Mesendoderm (in vitro differentiated cells): ENCODE measurements at regions not wholly inside any gene's neighbourhood (a gene's known extent, or its start where the extent isn't known, plus 50 kb on each side); places are given as distances from the start of the nearest gene placed in this dataset.

ENCODE experiments used
- DNase-seq: peaks from one replicate; pipeline ENCODE4 v3.0.0; 2013
- H2AK5ac ChIP-seq: 2 replicates; pipeline ENCODE4 v1.6.1; 2013; ENCODE audit warnings: low read length, inconsistent platforms
- H2BK120ac ChIP-seq: 2 replicates; pipeline ENCODE4 v1.6.1; 2013; ENCODE audit warnings: low read depth, mild to moderate bottlenecking, low read length, moderate library complexity, mixed read lengths
- H2BK15ac ChIP-seq: replicated peaks from 2 replicates; pipeline ENCODE4 v1.6.1; 2013; ENCODE audit warnings: low read depth, mild to moderate bottlenecking, moderate library complexity
- H2BK5ac ChIP-seq: 2 replicates; pipeline ENCODE4 v1.6.1; 2013; ENCODE audit warnings: low read length, inconsistent platforms
- H3K18ac ChIP-seq: 2 replicates; pipeline ENCODE4 v1.6.1; 2013; ENCODE audit warnings: mild to moderate bottlenecking, low read length, mixed read lengths
- H3K23ac ChIP-seq: one replicate; pipeline ENCODE4 v1.6.1; 2013; ENCODE audit warnings: low read length
- H3K27ac ChIP-seq: 2 replicates; pipeline ENCODE4 v1.5.1; 2013; ENCODE audit warnings: low read depth, mild to moderate bottlenecking, inconsistent platforms, low read length, moderate library complexity
- H3K27me3 ChIP-seq: 2 replicates; pipeline ENCODE4 v1.6.1; 2013; ENCODE audit warnings: low read length, control low read depth, mild to moderate bottlenecking, inconsistent platforms; ENCODE audit not compliant: insufficient read depth, poor library complexity
- H3K36me3 ChIP-seq: 2 replicates; pipeline ENCODE4 v1.6.1; 2013; ENCODE audit warnings: low read length, inconsistent platforms; ENCODE audit not compliant: control insufficient read depth, insufficient read depth
- H3K4ac ChIP-seq: one replicate; pipeline ENCODE4 v1.6.1; 2013; ENCODE audit warnings: low read depth, mild to moderate bottlenecking, low read length, moderate library complexity
- H3K4me1 ChIP-seq: 2 replicates; pipeline ENCODE4 v1.6.1; 2013; ENCODE audit warnings: low read depth, low read length, inconsistent platforms; ENCODE audit not compliant: control insufficient read depth
- H3K4me2 ChIP-seq: 2 replicates; pipeline ENCODE4 v1.6.1; 2013; ENCODE audit warnings: low read length
- H3K4me3 ChIP-seq: 2 replicates; pipeline ENCODE4 v1.5.1; 2013; ENCODE audit warnings: mild to moderate bottlenecking, low read length
- H3K56ac ChIP-seq: one replicate; pipeline ENCODE4 v1.6.1; 2013; ENCODE audit warnings: low read length
- H3K79me1 ChIP-seq: 2 replicates; pipeline ENCODE4 v1.6.1; 2013; ENCODE audit warnings: low read length, inconsistent platforms
- H3K79me2 ChIP-seq: 2 replicates; pipeline ENCODE4 v1.6.1; 2013; ENCODE audit warnings: mild to moderate bottlenecking, low read length; ENCODE audit not compliant: control insufficient read depth, insufficient read depth
- H3K9ac ChIP-seq: 2 replicates; pipeline ENCODE4 v1.6.1; 2013; ENCODE audit warnings: low read length, inconsistent platforms
- H4K5ac ChIP-seq: one replicate; pipeline ENCODE4 v1.6.1; 2013; ENCODE audit warnings: low read length
- H4K8ac ChIP-seq: one replicate; pipeline ENCODE4 v1.6.1; 2013; ENCODE audit warnings: low read depth, mild to moderate bottlenecking, control low read depth, low read length, moderate library complexity
- WGBS: extraction: QIAGEN DNeasy Blood & Tissue Kit; methylation state at CpG from one replicate; pipeline ENCODE4 v1.1.7; 2013; ENCODE audit warnings: low lambda C conversion rate, missing lambda C conversion rate; ENCODE audit not compliant: insufficient coverage; ENCODE audit errors: extremely low coverage; 5-methylcytosine and 5-hydroxymethylcytosine counted together

DNA sequence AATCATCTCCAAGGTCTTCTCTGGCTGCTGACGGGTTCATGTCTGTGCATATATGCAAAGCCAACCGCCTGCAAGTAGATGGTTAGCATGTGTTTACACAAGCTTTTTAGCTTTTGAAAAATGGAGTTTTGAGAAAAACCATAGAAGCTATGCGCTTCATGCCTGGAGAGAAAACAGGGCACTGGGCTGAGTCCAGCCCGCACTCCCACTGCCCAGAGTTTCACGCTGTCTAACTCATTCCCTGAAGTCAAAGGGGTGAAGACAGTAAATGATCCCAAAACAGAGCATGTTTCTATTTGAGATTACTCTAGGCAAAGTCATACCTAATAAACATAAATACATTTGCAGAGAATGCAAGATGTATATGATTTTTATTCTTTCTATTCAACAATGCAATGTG, 278.8 kb downstream of the IRX2 start:
- H4K5ac ChIP-seq: no peak overlapping the region
- no peak for DNase-seq
- no CpG with 5 or more reads among the region's 5 CpGs for WGBS

DNA sequence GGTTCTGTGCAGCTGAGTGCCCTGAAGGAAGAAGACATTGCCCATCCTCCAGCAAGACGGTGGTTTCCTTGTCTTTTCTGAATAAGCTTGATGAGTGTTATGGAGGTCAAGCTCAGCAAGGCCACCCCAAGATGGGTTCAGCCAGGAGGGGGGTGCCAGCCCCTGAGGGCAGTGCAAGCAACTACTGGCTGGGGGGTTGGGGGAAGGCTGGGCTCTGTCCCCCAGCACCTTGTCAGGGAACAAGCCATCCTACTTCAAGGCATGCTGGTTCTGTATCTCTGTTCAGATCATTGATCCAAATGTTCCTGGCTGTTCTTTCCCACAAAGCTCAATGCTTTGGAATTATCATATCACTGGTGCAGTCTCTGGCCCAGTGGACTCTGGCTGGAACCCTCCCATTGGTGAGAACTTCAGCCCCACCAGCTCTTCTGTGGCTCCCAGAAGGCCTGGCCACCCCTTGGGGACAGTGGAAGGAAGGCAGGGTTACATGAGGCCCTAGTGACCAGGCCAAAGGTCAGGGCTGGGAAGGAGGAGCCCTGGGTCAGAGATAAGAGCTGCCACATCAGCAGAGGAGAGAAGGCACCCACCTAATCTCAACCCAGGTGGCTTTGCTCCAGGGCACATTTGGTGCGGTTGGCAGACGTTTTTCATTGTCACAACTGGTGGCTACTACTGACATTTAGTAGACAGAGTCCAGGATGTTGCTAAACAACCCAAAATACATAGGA, 280.2 kb downstream of the IRX2 start:
- no CpG with 5 or more reads among the region's 3 CpGs for WGBS
- no peak overlapping the region for H2BK15ac ChIP-seq
- H3K79me1 ChIP-seq: no peaks in the 10 kb centered on the region

More for the DNA sequence above, 278.8 kb downstream of the IRX2 start:
- Histone ChIP-seq H3K79me1 (no peaks in the 10 kb centered on the region), H3K27me3 (no peaks in the 10 kb centered on the region), H2BK15ac (no peak overlapping the region), H3K56ac (no peak overlapping the region), H3K4ac (no peak overlapping the region), H3K4me2 (no peak overlapping the region), H4K8ac (no peak overlapping the region), H2BK120ac (no peak overlapping the region), H3K4me1 (no peaks in the 10 kb centered on the region), H3K27ac (no peak overlapping the region), H3K18ac (no peak overlapping the region), H3K9ac (no peak overlapping the region), H2AK5ac (no peak overlapping the region), H3K23ac (no peak overlapping the region), H2BK5ac (no peak overlapping the region), H3K36me3 (no peaks in the 10 kb centered on the region), H3K4me3 (no peak overlapping the region), H3K79me2 (no peaks in the 10 kb centered on the region)

DNA sequence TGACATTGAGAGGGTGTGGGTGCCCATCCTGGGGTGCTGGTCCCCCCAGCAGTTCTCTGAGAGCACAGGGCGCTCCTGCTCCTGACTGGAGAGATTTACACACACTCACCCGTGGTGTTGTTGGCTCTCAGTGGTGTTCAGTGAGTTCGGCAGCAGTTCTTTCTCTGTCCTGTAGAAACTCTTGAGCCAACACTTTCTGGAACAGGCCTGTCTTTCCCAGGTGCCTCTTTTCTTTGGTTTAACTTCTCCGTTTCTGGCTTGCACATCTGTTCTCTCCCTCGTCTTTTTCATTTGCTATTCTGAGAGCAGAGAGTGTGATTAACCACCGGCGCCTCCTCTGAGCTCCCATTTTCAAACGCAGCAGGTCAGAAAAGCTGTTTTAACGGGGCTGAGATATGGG, 284.5 kb downstream of the IRX2 start:
- no peak overlapping the region for H3K4me3 ChIP-seq
- no peaks in the 10 kb centered on the region for H3K36me3 ChIP-seq
- no peak overlapping the region for H4K8ac ChIP-seq
- no CpG with 5 or more reads among the region's 9 CpGs for WGBS
- H3K27ac ChIP-seq: no peak overlapping the region
- H2BK15ac ChIP-seq: no peak overlapping the region
- H3K56ac ChIP-seq: no peak overlapping the region
- H3K18ac ChIP-seq: no peak overlapping the region
- no peak overlapping the region for H3K23ac ChIP-seq
- no peak for DNase-seq
- no peak overlapping the region for H2AK5ac ChIP-seq
- no peaks in the 10 kb centered on the region for H3K79me2 ChIP-seq
- no peaks in the 10 kb centered on the region for H3K4me1 ChIP-seq
- no peak overlapping the region for H3K4me2 ChIP-seq
- H4K5ac ChIP-seq: no peak overlapping the region
- H3K9ac ChIP-seq: no peak overlapping the region
- H2BK120ac ChIP-seq: no peak overlapping the region
- H3K27me3 ChIP-seq: no peaks in the 10 kb centered on the region
- no peaks in the 10 kb centered on the region for H3K79me1 ChIP-seq
- H2BK5ac ChIP-seq: no peak overlapping the region
- no peak overlapping the region for H3K4ac ChIP-seq

More for the DNA sequence above, 280.2 kb downstream of the IRX2 start:
- Histone ChIP-seq H3K4ac (no peak overlapping the region), H4K5ac (no peak overlapping the region), H3K4me3 (no peak overlapping the region), H3K79me2 (no peaks in the 10 kb centered on the region), H3K27ac (no peak overlapping the region), H3K36me3 (no peaks in the 10 kb centered on the region), H3K18ac (no peak overlapping the region), H2BK120ac (no peak overlapping the region), H3K23ac (no peak overlapping the region), H3K9ac (no peak overlapping the region), H2AK5ac (no peak overlapping the region), H3K4me2 (no peak overlapping the region), H2BK5ac (no peak overlapping the region), H4K8ac (no peak overlapping the region), H3K56ac (no peak overlapping the region), H3K4me1 (no peaks in the 10 kb centered on the region), H3K27me3 (no peaks in the 10 kb centered on the region)
- no peak for DNase-seq

DNA sequence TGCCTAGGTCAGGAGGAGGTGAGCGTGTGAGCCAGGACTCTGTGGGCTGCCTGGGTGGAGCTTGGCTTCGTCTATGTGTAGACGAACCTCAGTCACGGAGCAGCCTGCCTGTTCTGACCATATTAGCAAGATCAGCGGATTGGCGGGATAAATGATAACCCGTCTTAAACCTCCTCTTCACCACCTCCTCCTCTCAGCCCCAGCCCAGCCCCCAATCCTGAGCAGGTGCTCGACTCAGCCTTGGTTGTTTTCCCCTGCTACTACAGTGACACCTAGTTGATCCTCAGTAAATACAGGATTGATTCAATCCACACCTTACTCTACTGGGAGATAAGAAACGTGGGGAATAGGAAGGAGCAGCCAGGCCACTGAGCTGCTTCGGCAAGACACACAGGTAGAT, 286.1 kb downstream of the IRX2 start:
- no peak overlapping the region for H4K8ac ChIP-seq
- no peak overlapping the region for H2BK15ac ChIP-seq
- no peak overlapping the region for H2BK120ac ChIP-seq
- H3K56ac ChIP-seq: no peak overlapping the region
- no peak overlapping the region for H3K18ac ChIP-seq
- H3K36me3 ChIP-seq: no peaks in the 10 kb centered on the region
- H4K5ac ChIP-seq: no peak overlapping the region
- H3K27me3 ChIP-seq: no peaks in the 10 kb centered on the region
- H3K4me1 ChIP-seq: no peaks in the 10 kb centered on the region
- no peak overlapping the region for H3K23ac ChIP-seq
- no CpG with 5 or more reads among the region's 10 CpGs for WGBS
- H3K79me2 ChIP-seq: no peaks in the 10 kb centered on the region
- H2AK5ac ChIP-seq: no peak overlapping the region
- peak; percentile 39 for DNase-seq
- H3K4me3 ChIP-seq: no peak overlapping the region
- no peak overlapping the region for H3K9ac ChIP-seq
- no peak overlapping the region for H3K27ac ChIP-seq
- no peak overlapping the region for H3K4me2 ChIP-seq
- H2BK5ac ChIP-seq: no peak overlapping the region
- no peak overlapping the region for H3K4ac ChIP-seq
- no peaks in the 10 kb centered on the region for H3K79me1 ChIP-seq

DNA sequence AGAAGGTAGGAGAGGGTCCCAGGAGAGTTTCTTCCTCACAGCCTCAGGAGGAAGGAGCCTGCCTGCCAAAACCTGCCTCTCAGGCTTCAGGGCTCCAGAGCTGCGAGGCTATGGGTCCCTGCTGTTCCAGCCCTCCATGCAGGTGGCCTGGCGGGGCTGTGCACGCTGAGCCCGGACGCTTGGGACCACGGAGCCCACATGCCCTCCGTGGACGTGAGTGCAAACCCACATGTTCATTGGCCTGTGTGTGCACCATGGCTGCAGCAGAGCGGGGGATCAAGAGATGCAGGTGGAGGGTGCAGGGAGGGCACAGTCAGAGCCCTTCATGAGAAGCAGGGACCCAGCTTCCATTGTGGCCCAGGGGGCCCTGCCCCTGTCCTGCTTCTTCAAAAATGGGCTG, 287.3 kb downstream of the IRX2 start:
- no peaks in the 10 kb centered on the region for H3K36me3 ChIP-seq
- H4K5ac ChIP-seq: no peak overlapping the region
- H3K18ac ChIP-seq: no peak overlapping the region
- H3K4me2 ChIP-seq: no peak overlapping the region
- H3K23ac ChIP-seq: no peak overlapping the region
- H2BK15ac ChIP-seq: no peak overlapping the region
- no peak overlapping the region for H3K9ac ChIP-seq
- H3K4me3 ChIP-seq: no peak overlapping the region
- no peak for DNase-seq
- no peak overlapping the region for H3K27ac ChIP-seq
- H3K4me1 ChIP-seq: no peaks in the 10 kb centered on the region
- no peak overlapping the region for H3K4ac ChIP-seq
- H2BK5ac ChIP-seq: no peak overlapping the region
- no peaks in the 10 kb centered on the region for H3K79me1 ChIP-seq
- no peak overlapping the region for H3K56ac ChIP-seq
- H3K79me2 ChIP-seq: no peaks in the 10 kb centered on the region
- no peaks in the 10 kb centered on the region for H3K27me3 ChIP-seq
- H4K8ac ChIP-seq: no peak overlapping the region
- H2AK5ac ChIP-seq: no peak overlapping the region
- no CpG with 5 or more reads among the region's 9 CpGs for WGBS
- no peak overlapping the region for H2BK120ac ChIP-seq
